ENCODE measurements at regions not wholly inside any gene's neighbourhood (a gene's known extent, or its start where the extent isn't known, plus 50 kb on each side); places are given as distances from the start of the nearest gene placed in this dataset.

DNA sequence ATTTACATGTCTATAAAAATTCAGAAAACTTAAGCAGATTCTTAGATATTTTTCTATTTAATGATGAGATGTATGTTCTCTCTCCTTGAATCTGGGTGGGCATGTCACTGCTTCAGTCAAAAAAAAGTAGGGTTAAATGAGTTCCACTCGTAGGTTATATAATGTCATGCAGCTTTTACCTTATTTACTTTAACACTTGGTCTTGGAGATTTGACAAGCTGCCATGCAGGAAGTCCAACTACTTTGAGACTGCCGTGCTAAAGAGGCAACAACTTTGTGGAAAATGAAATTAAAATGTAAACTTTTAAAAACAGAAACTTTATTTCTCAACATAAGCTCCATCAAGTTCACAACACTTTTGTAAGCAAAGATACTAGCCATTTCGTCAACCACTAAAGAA lies 1336.0 kb upstream of the CDH8 start:
- Histone ChIP-seq H3K27ac (ENCODE audit: control insufficient read depth, insufficient read depth, low read length) (no peak overlapping the region), H3K9me3 (ENCODE audit: control insufficient read depth, low read depth, low read length) (no peaks in the 10 kb centered on the region), H4K20me1 (ENCODE audit: control insufficient read depth, extremely low read depth, insufficient read depth, low read length) (no peaks in the 10 kb centered on the region), H3K79me2 (ENCODE audit: control insufficient read depth, insufficient read depth, low read length) (no peaks in the 10 kb centered on the region), H3K27me3 (ENCODE audit: control insufficient read depth, extremely low read depth, insufficient read depth, low read length) (no peaks in the 10 kb centered on the region), H3K9ac (ENCODE audit: control insufficient read depth, extremely low read depth, insufficient read depth, low read length) (no peak overlapping the region), H3K36me3 (ENCODE audit: control insufficient read depth in 2 of 2, extremely low read depth in 1 of 2, insufficient read depth in 2 of 2, low read length in 2 of 2) (no peaks in the 10 kb centered on the region), H3K4me3 (ENCODE audit: control insufficient read depth in 2 of 3, extremely low read depth in 1 of 3, insufficient read depth in 2 of 3, low read depth in 1 of 3, low read length in 3 of 3) (no peak overlapping the region), H2AFZ (ENCODE audit: control insufficient read depth, low read length) (no peak overlapping the region), H3K4me2 (ENCODE audit: control insufficient read depth, extremely low read depth, insufficient read depth, low read depth, low read length) (no peak overlapping the region), H3K4me1 (ENCODE audit: control insufficient read depth, extremely low read depth, insufficient read depth, low read length) (no peaks in the 10 kb centered on the region), H3K9me1 (ENCODE audit: control insufficient read depth, extremely low read depth, insufficient read depth, low read length) (no peaks in the 10 kb centered on the region)
- no peak for DNase-seq (ENCODE audit: low read depth, low spot score)
- FAIRE-seq, result no peak
- TF ChIP-seq, protein P1, sequence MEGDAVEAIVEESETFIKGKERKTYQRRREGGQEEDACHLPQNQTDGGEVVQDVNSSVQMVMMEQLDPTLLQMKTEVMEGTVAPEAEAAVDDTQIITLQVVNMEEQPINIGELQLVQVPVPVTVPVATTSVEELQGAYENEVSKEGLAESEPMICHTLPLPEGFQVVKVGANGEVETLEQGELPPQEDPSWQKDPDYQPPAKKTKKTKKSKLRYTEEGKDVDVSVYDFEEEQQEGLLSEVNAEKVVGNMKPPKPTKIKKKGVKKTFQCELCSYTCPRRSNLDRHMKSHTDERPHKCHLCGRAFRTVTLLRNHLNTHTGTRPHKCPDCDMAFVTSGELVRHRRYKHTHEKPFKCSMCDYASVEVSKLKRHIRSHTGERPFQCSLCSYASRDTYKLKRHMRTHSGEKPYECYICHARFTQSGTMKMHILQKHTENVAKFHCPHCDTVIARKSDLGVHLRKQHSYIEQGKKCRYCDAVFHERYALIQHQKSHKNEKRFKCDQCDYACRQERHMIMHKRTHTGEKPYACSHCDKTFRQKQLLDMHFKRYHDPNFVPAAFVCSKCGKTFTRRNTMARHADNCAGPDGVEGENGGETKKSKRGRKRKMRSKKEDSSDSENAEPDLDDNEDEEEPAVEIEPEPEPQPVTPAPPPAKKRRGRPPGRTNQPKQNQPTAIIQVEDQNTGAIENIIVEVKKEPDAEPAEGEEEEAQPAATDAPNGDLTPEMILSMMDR (optimal IDR thresholded peaks at IDR 0.05 in 1 of 3, IDR thresholded peaks at IDR 0.05 in 1 of 3, conservative IDR thresholded peaks at IDR 0.05 in 1 of 3; ENCODE audit: extremely low read depth in 1 of 3, insufficient read depth in 2 of 3, low read length in 3 of 3), result no peak
- TF ChIP-seq EZH2 (IDR thresholded peaks at IDR 0.05; ENCODE audit: low read length), result no peak
- dilution Hi-C loops (cut with MboI; ENCODE audit: extremely low pct_ligation_motif_present, low sequenced_read_pairs), result no loop called here

DNA sequence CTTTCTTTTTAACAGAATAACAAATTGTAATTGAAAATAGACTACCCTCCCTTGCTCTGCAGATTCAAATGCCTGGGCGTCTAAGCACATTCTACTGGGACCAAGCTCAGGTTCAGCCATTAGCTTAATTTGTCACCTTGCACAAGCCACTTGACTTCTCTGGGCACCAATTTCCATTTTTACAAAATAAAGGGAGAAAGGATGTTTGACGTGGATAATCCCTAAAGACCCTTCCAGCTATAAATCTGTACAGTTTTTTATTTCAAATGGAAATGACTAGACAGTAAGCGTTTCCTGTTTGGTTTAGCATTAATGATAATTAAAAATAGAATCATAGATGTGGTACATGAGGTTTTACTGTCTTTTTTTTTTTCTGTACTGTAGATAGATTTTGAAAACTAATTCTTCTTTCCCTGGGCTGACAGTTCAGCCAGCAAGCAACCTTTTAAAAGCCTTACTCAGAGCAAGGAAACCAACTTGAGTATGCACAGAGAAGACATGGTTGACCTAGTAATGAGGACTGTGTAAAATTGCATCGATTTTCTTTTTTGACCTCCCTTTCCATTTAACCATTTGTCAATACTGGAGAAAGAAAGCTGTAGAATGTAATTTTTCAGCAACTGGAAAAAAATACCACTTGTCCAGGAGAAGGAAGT lies 1329.5 kb upstream of the CDH8 start:
- no peaks in the 10 kb centered on the region for H3K27me3 ChIP-seq (ENCODE audit: control insufficient read depth, extremely low read depth, insufficient read depth, low read length)
- no peak for TF ChIP-seq EZH2 (IDR thresholded peaks at IDR 0.05; ENCODE audit: low read length)
- TF ChIP-seq, protein P1 (optimal IDR thresholded peaks at IDR 0.05 in 1 of 3, IDR thresholded peaks at IDR 0.05 in 1 of 3, conservative IDR thresholded peaks at IDR 0.05 in 1 of 3; ENCODE audit: extremely low read depth in 1 of 3, insufficient read depth in 2 of 3, low read length in 3 of 3), result no peak
- H3K36me3 ChIP-seq (ENCODE audit: control insufficient read depth in 2 of 2, extremely low read depth in 1 of 2, insufficient read depth in 2 of 2, low read length in 2 of 2), result no peaks in the 10 kb centered on the region
- H2AFZ ChIP-seq (ENCODE audit: control insufficient read depth, low read length), result no peak overlapping the region
- H3K9me1 ChIP-seq (ENCODE audit: control insufficient read depth, extremely low read depth, insufficient read depth, low read length), result no peaks in the 10 kb centered on the region
- H3K4me3 ChIP-seq (ENCODE audit: control insufficient read depth in 2 of 3, extremely low read depth in 1 of 3, insufficient read depth in 2 of 3, low read depth in 1 of 3, low read length in 3 of 3), result no peak overlapping the region
- FAIRE-seq, result no peak
- no peaks in the 10 kb centered on the region for H3K4me1 ChIP-seq (ENCODE audit: control insufficient read depth, extremely low read depth, insufficient read depth, low read length)
- H3K9ac ChIP-seq (ENCODE audit: control insufficient read depth, extremely low read depth, insufficient read depth, low read length), result no peak overlapping the region
- dilution Hi-C loops (cut with MboI; ENCODE audit: extremely low pct_ligation_motif_present, low sequenced_read_pairs), result no loop called here
- H4K20me1 ChIP-seq (ENCODE audit: control insufficient read depth, extremely low read depth, insufficient read depth, low read length), result no peaks in the 10 kb centered on the region
- no peak overlapping the region for H3K4me2 ChIP-seq (ENCODE audit: control insufficient read depth, extremely low read depth, insufficient read depth, low read depth, low read length)
- H3K79me2 ChIP-seq (ENCODE audit: control insufficient read depth, insufficient read depth, low read length), result no peaks in the 10 kb centered on the region
- no peak overlapping the region for H3K27ac ChIP-seq (ENCODE audit: control insufficient read depth, insufficient read depth, low read length)
- DNase-seq (ENCODE audit: low read depth, low spot score), result no peak
- no peaks in the 10 kb centered on the region for H3K9me3 ChIP-seq (ENCODE audit: control insufficient read depth, low read depth, low read length)

Measured in keratinocyte (primary cell).